Fibroblast of peridontal ligament (primary cell): ENCODE measurements at regions not wholly inside any gene's neighbourhood (a gene's known extent, or its start where the extent isn't known, plus 50 kb on each side); places are given as distances from the start of the nearest gene placed in this dataset.
"Not testable (repeated sequence)": the region's sequence is repeated elsewhere in the genome, so short reads cannot be mapped to it uniquely, and the experiment has no call there.

Source experiments
- DNase-seq: peaks from one replicate; pipeline ENCODE4 v3.0.0-alpha.2; 2010; ENCODE audit errors: extremely low read depth

- DNase-seq = no peak
These were observed 84.9 kb upstream of the CMKLR1 start for GRCh38 chr12:108424026-108424425.

- no peak for DNase-seq
These were observed 84.4 kb upstream of the CMKLR1 start for GRCh38 chr12:108423486-108423885.

- not testable (repeated sequence) for DNase-seq
These were observed 82.0 kb upstream of the CMKLR1 start for GRCh38 chr12:108421082-108421481.

GRCh38 chr12:108420421-108420820 lies 81.3 kb upstream of the CMKLR1 start:
- not testable (repeated sequence) for DNase-seq

- no peak for DNase-seq
These were observed 80.8 kb upstream of the CMKLR1 start for GRCh38 chr12:108419949-108420348.

GRCh38 chr12:108418164-108418890 lies 79.2 kb upstream of the CMKLR1 start:
- no peak for DNase-seq

GRCh38 chr12:108414021-108414420 lies 74.9 kb upstream of the CMKLR1 start:
- no peak for DNase-seq

- DNase-seq = no peak
These were observed 71.6 kb upstream of the CMKLR1 start for GRCh38 chr12:108410689-108411088.

- DNase-seq = no peak
These were observed 70.4 kb upstream of the CMKLR1 start for GRCh38 chr12:108409481-108409880.

- no peak for DNase-seq
These were observed 64.8 kb upstream of the CMKLR1 start for GRCh38 chr12:108403952-108404351.

GRCh38 chr12:108401964-108402363 lies 62.9 kb upstream of the CMKLR1 start:
- DNase-seq = no peak

- no peak for DNase-seq
These were observed 61.9 kb upstream of the CMKLR1 start for GRCh38 chr12:108400900-108401480.

- no peak for DNase-seq
These were observed 61.4 kb upstream of the CMKLR1 start for GRCh38 chr12:108400481-108400880.

GRCh38 chr12:108400056-108400455 lies 60.9 kb upstream of the CMKLR1 start:
- DNase-seq = no peak

GRCh38 chr12:108399514-108399913 lies 60.4 kb upstream of the CMKLR1 start:
- DNase-seq = peak; percentile 9

GRCh38 chr12:108394196-108394595 lies 55.1 kb upstream of the CMKLR1 start:
- DNase-seq = peak; percentile 74

GRCh38 chr12:108392284-108392683 lies 53.2 kb upstream of the CMKLR1 start:
- DNase-seq = no peak

- no peak for DNase-seq
These were observed 51.5 kb upstream of the CMKLR1 start for GRCh38 chr12:108390495-108391203.

GRCh38 chr12:108389544-108389943 lies 50.4 kb upstream of the CMKLR1 start:
- no peak for DNase-seq
